HepG2 (cell line): ENCODE measurements at regions not wholly inside any gene's neighbourhood (a gene's known extent, or its start where the extent isn't known, plus 50 kb on each side); places are given as distances from the start of the nearest gene placed in this dataset.

Experiments
- ATAC-seq: fragments of 200-7000 bp; cut with Tn5 transposase; 3 replicates; pipeline ENCODE4 v1.9.1; 2020; ENCODE audit warnings: mild to moderate bottlenecking, moderate library complexity
- BruUV-seq: library from RNA; stranded (reverse); fragments of 400-500 nt; replicated peaks from 2 replicates; lab custom pipeline; 2021; lab: Mats Ljungman, UMichigan
- CTCF ChIA-PET: fragments of 300-600 bp; formaldehyde crosslinking; extraction: SDS; loops from one replicate; lab custom pipeline; 2021; ENCODE audit warnings: low total read pairs, inconsistent platforms, low intra/inter-chr PET ratio; lab: Yijun Ruan, JAX
- POLR2A ChIA-PET: fragments of 350-600 bp; sonication (Branson Sonifier 250); formaldehyde crosslinking; loops from one replicate; lab custom pipeline; 2020; ENCODE audit warnings: antibody characterized with exemption, inconsistent platforms; lab: Yijun Ruan, JAX
- DNase-seq: peaks from one replicate; pipeline ENCODE4 v3.0.0-alpha.2; 2015; ENCODE audit warnings: low spot score
- FAIRE-seq: peaks from 3 replicates; lab custom pipeline; 2011; peaks lifted over from hg19 to GRCh38; lab: Jason Lieb, UNC
- H2AFZ ChIP-seq: one replicate; pipeline ENCODE4 v1.6.1; 2011; ENCODE audit warnings: low read length, inconsistent platforms
- H3K27ac ChIP-seq: fragments of 300-600 bp; 3 replicates; pipeline ENCODE4 v1.8.0; 2011; ENCODE audit warnings: mixed run types, mild to moderate bottlenecking, mixed read lengths, low read length, inconsistent platforms; ENCODE audit not compliant: insufficient read depth; ENCODE audit errors: extremely low read length
- H3K27me3 ChIP-seq, 2 experiments: fragments of 200-600 bp in 1 of 2; 2 replicates in 1 of 2; 3 replicates in 1 of 2; pipeline versions ENCODE4 v1.6.0 to v1.8.0; 2011; ENCODE audit warnings: low read length in 2 of 2, mild to moderate bottlenecking in 2 of 2, moderate library complexity in 2 of 2, inconsistent platforms in 1 of 2; ENCODE audit not compliant: insufficient read depth in 2 of 2, control insufficient read depth in 1 of 2
- H3K36me3 ChIP-seq, 2 experiments: fragments of 200-600 bp in 1 of 2; replicated peaks in 1 of 2; 2 replicates in 1 of 2; 3 replicates in 1 of 2; pipeline versions ENCODE4 v1.5.1 to v1.8.0; 2011; ENCODE audit warnings: low read length in 2 of 2, inconsistent platforms in 1 of 2; ENCODE audit not compliant: insufficient read depth in 2 of 2, control insufficient read depth in 1 of 2
- H3K4me1 ChIP-seq: 2 replicates; pipeline ENCODE4 v1.5.1; 2012; ENCODE audit warnings: low read length, inconsistent platforms; ENCODE audit not compliant: insufficient read depth
- H3K4me2 ChIP-seq: 2 replicates; pipeline ENCODE4 v1.6.0; 2011; ENCODE audit warnings: low read depth, low read length, inconsistent platforms
- H3K4me3 ChIP-seq, 3 experiments: fragments of 200-600 bp in 1 of 3; sonication (generic), shearing (Covaris generic) in 1 of 3; replicated peaks in 1 of 3; 2 replicates each; pipeline ENCODE4 v1.5.1; 2011 to 2016; ENCODE audit warnings: low read length in 3 of 3, inconsistent platforms in 2 of 3, low read depth in 2 of 3, mild to moderate bottlenecking in 2 of 3, control low read depth in 1 of 3, mixed read lengths in 1 of 3; ENCODE audit not compliant: insufficient read depth in 1 of 3
- H3K79me2 ChIP-seq: one replicate; pipeline ENCODE4 v1.6.1; 2011; ENCODE audit warnings: low read length, inconsistent platforms; ENCODE audit not compliant: insufficient read depth
- H3K9ac ChIP-seq: 2 replicates; pipeline ENCODE4 v1.6.0; 2011; ENCODE audit warnings: mild to moderate bottlenecking, low read depth, low read length, inconsistent platforms; ENCODE audit not compliant: insufficient read depth
- H3K9me3 ChIP-seq: 2 replicates; pipeline ENCODE4 v1.5.1; 2012; ENCODE audit warnings: mild to moderate bottlenecking, low read length
- H4K20me1 ChIP-seq: 2 replicates; pipeline ENCODE4 v1.6.0; 2011; ENCODE audit warnings: inconsistent platforms, mild to moderate bottlenecking, low read length, moderate library complexity; ENCODE audit not compliant: insufficient read depth
- DR1 ChIP-seq: sonication (generic); formaldehyde crosslinking; IDR thresholded peaks from 2 replicates; pipeline ENCODE4 v1.8.0; 2021; ENCODE audit warnings: mild to moderate bottlenecking, missing genetic modification reagents, inconsistent platforms
- EED ChIP-seq: sonication (generic); formaldehyde crosslinking; IDR thresholded peaks from 2 replicates; pipeline ENCODE4 v1.5.0; 2020; ENCODE audit warnings: mild to moderate bottlenecking, missing genetic modification reagents
- FOSL2 ChIP-seq: sonication (generic); formaldehyde crosslinking; IDR thresholded peaks from 2 replicates; pipeline ENCODE4 v1.4.0; 2020; ENCODE audit warnings: missing genetic modification reagents
- MIER2 ChIP-seq: IDR thresholded peaks from 2 replicates; pipeline ENCODE4 v1.6.1; 2016; ENCODE audit warnings: missing biosample characterization, missing genetic modification reagents
- MIER3 ChIP-seq: IDR thresholded peaks from 2 replicates; pipeline ENCODE4 v1.6.1; 2016; ENCODE audit warnings: missing compliant biosample characterization, borderline replicate concordance
- MLLT10 ChIP-seq: sonication (generic); formaldehyde crosslinking; IDR thresholded peaks from 2 replicates; pipeline ENCODE4 v1.4.0; 2020; ENCODE audit warnings: missing genetic modification reagents
- MLX ChIP-seq: IDR thresholded peaks from 2 replicates; pipeline ENCODE4 v1.6.1; 2016
- NFE2L1 ChIP-seq: sonication (generic); formaldehyde crosslinking; IDR thresholded peaks from 2 replicates; pipeline ENCODE4 v1.4.0; 2020; ENCODE audit warnings: missing genetic modification reagents, mild to moderate bottlenecking, borderline replicate concordance
- NR1H2 ChIP-seq: sonication (generic); formaldehyde crosslinking; IDR thresholded peaks from 2 replicates; pipeline ENCODE4 v1.8.1; 2022; ENCODE audit warnings: low read depth, missing genetic modification reagents, borderline replicate concordance
- NR2F6 ChIP-seq, 2 experiments: IDR thresholded peaks; 2 replicates each; pipeline ENCODE4 v1.6.1; 2016; ENCODE audit warnings: antibody characterized with exemption in 1 of 2, mild to moderate bottlenecking in 1 of 2
- ZNF878 ChIP-seq: sonication (generic); formaldehyde crosslinking; IDR thresholded peaks from 2 replicates; pipeline ENCODE4 v1.8.1; 2023; ENCODE audit warnings: mild to moderate bottlenecking, missing genetic modification reagents, moderate library complexity
- ZZZ3 ChIP-seq: sonication (generic); formaldehyde crosslinking; IDR thresholded peaks from 2 replicates; pipeline ENCODE4 v1.4.0; 2020; ENCODE audit warnings: missing genetic modification reagents, mild to moderate bottlenecking, borderline replicate concordance
- WGBS: methylation state at CpG from one replicate; pipeline ENCODE4 v1.1.6; 2017; ENCODE audit warnings: low lambda C conversion rate; 5-methylcytosine and 5-hydroxymethylcytosine counted together
- in situ Hi-C: cut with HindIII; loops from 2 replicates; pipeline ENCODE4 v1.10.0; 2017; ENCODE audit warnings: low pct_unique_long_range_greater_than_20kb; ENCODE audit not compliant: extremely low pct_ligation_motif_present
- intact Hi-C: fragments of 100-400 bp; cut with micrococcal nuclease; formaldehyde crosslinking; loops from one replicate; pipeline ENCODE4 v1.10.0; 2022; ENCODE audit not compliant: unreplicated experiment
- TF ChIP-seq, protein P1 (sequence below): IDR thresholded peaks from 2 replicates; pipeline ENCODE4 v1.6.1; 2016; ENCODE audit warnings: missing compliant biosample characterization, missing genetic modification reagents, borderline replicate concordance
- TF ChIP-seq, protein P2 (sequence below): sonication (generic); formaldehyde crosslinking; IDR thresholded peaks from 2 replicates; pipeline ENCODE4 v1.5.1; 2020; ENCODE audit warnings: missing genetic modification reagents, mild to moderate bottlenecking, borderline replicate concordance

DNA sequence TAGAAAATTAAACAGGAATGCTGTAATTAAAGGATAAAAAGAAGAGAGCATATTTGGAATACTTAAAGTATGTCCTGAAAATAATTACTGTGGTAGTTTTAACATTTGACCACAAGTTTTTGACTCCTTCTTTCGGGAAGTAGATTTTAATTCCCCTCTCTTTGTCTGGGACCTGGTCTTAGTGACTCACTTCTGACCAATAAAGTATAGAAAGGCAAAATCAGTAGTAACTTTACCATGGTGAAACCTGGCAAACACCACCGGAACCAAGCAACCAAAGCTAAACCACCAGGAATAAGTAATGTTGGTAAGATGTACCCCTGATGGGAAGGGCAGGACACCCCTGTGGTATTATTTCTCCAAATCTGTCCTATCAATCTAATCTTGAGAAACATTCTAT is 314.8 kb downstream of the PDHA2 start:
- H3K79me2 ChIP-seq = no peaks in the 10 kb centered on the region
- H3K9ac ChIP-seq = no peak overlapping the region
- no peak overlapping the region for H2AFZ ChIP-seq
- ATAC-seq = no peak
- POLR2A ChIA-PET = no interaction called here
- H3K27ac ChIP-seq = no peak overlapping the region
- TF ChIP-seq MIER3 (no peak), FOSL2 (no peak), ZZZ3 (CRISPR knock-in tag) (no peak), NFE2L1 (CRISPR knock-in tag) (no peak), MLLT10 (CRISPR knock-in tag) (no peak), MLX (no peak), NR2F6 (IDR thresholded peaks at IDR 0.05) (no peak), NR2F6 (CRISPR knock-in tag; IDR thresholded peaks at IDR 0.05) (no peak), ZNF878 (CRISPR knock-in tag) (no peak), MIER2 (CRISPR knock-in tag) (no peak), EED (CRISPR knock-in tag) (no peak), NR1H2 (CRISPR knock-in tag) (no peak), DR1 (no peak)
- TF ChIP-seq, protein P1, sequence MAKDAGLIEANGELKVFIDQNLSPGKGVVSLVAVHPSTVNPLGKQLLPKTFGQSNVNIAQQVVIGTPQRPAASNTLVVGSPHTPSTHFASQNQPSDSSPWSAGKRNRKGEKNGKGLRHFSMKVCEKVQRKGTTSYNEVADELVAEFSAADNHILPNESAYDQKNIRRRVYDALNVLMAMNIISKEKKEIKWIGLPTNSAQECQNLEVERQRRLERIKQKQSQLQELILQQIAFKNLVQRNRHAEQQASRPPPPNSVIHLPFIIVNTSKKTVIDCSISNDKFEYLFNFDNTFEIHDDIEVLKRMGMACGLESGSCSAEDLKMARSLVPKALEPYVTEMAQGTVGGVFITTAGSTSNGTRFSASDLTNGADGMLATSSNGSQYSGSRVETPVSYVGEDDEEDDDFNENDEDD (CRISPR knock-in tag) = no peak
- TF ChIP-seq, protein P2, sequence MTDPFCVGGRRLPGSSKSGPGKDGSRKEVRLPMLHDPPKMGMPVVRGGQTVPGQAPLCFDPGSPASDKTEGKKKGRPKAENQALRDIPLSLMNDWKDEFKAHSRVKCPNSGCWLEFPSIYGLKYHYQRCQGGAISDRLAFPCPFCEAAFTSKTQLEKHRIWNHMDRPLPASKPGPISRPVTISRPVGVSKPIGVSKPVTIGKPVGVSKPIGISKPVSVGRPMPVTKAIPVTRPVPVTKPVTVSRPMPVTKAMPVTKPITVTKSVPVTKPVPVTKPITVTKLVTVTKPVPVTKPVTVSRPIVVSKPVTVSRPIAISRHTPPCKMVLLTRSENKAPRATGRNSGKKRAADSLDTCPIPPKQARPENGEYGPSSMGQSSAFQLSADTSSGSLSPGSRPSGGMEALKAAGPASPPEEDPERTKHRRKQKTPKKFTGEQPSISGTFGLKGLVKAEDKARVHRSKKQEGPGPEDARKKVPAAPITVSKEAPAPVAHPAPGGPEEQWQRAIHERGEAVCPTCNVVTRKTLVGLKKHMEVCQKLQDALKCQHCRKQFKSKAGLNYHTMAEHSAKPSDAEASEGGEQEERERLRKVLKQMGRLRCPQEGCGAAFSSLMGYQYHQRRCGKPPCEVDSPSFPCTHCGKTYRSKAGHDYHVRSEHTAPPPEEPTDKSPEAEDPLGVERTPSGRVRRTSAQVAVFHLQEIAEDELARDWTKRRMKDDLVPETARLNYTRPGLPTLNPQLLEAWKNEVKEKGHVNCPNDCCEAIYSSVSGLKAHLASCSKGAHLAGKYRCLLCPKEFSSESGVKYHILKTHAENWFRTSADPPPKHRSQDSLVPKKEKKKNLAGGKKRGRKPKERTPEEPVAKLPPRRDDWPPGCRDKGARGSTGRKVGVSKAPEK (CRISPR knock-in tag) = no peak
- TF ChIP-seq, all 625 proteins: peak for 0
- BruUV-seq = no TSS peak
- WGBS = 4% methylated on average over 2 of the region's 2 CpGs
- in situ Hi-C loops = no loop called here
- H3K36me3 ChIP-seq = no peaks in the 10 kb centered on the region
- DNase-seq (no peak), FAIRE-seq (no peak)
- intact Hi-C loops = no loop called here
- CTCF ChIA-PET = no interaction called here
- H3K9me3 ChIP-seq = no peaks in the 10 kb centered on the region
- no peak overlapping the region for H3K4me2 ChIP-seq
- no peaks in the 10 kb centered on the region for H3K27me3 ChIP-seq
- H3K4me1 ChIP-seq = no peaks in the 10 kb centered on the region
- H3K4me3 ChIP-seq = no peak overlapping the region
- no peaks in the 10 kb centered on the region for H4K20me1 ChIP-seq
